ENCODE measurements at regions not wholly inside any gene's neighbourhood (a gene's known extent, or its start where the extent isn't known, plus 50 kb on each side); places are given as distances from the start of the nearest gene placed in this dataset.

- Histone ChIP-seq H3K9ac (ENCODE audit: control insufficient read depth, extremely low read depth, insufficient read depth, low read length) (no peak overlapping the region), H3K79me2 (ENCODE audit: control insufficient read depth, insufficient read depth, low read length) (no peaks in the 10 kb centered on the region), H3K9me1 (ENCODE audit: control insufficient read depth, extremely low read depth, insufficient read depth, low read length) (no peaks in the 10 kb centered on the region), H3K9me3 (ENCODE audit: control insufficient read depth, low read depth, low read length) (no peaks in the 10 kb centered on the region), H2AFZ (ENCODE audit: control insufficient read depth, low read length) (no peak overlapping the region), H3K4me3 (ENCODE audit: control insufficient read depth in 2 of 3, extremely low read depth in 1 of 3, insufficient read depth in 2 of 3, low read depth in 1 of 3, low read length in 3 of 3) (no peak overlapping the region), H3K4me2 (ENCODE audit: control insufficient read depth, extremely low read depth, insufficient read depth, low read depth, low read length) (peak overlapping the region; percentile 3), H4K20me1 (ENCODE audit: control insufficient read depth, extremely low read depth, insufficient read depth, low read length) (no peaks in the 10 kb centered on the region), H3K27ac (ENCODE audit: control insufficient read depth, insufficient read depth, low read length) (no peak overlapping the region), H3K27me3 (ENCODE audit: control insufficient read depth, extremely low read depth, insufficient read depth, low read length) (no peaks in the 10 kb centered on the region), H3K36me3 (ENCODE audit: control insufficient read depth in 2 of 2, extremely low read depth in 1 of 2, insufficient read depth in 2 of 2, low read length in 2 of 2) (no peaks in the 10 kb centered on the region), H3K4me1 (ENCODE audit: control insufficient read depth, extremely low read depth, insufficient read depth, low read length) (peaks cover 19% of the 10 kb centered on the region)
- DNase-seq (ENCODE audit: low read depth, low spot score) (no peak), FAIRE-seq (no peak)
- TF ChIP-seq, protein P1, sequence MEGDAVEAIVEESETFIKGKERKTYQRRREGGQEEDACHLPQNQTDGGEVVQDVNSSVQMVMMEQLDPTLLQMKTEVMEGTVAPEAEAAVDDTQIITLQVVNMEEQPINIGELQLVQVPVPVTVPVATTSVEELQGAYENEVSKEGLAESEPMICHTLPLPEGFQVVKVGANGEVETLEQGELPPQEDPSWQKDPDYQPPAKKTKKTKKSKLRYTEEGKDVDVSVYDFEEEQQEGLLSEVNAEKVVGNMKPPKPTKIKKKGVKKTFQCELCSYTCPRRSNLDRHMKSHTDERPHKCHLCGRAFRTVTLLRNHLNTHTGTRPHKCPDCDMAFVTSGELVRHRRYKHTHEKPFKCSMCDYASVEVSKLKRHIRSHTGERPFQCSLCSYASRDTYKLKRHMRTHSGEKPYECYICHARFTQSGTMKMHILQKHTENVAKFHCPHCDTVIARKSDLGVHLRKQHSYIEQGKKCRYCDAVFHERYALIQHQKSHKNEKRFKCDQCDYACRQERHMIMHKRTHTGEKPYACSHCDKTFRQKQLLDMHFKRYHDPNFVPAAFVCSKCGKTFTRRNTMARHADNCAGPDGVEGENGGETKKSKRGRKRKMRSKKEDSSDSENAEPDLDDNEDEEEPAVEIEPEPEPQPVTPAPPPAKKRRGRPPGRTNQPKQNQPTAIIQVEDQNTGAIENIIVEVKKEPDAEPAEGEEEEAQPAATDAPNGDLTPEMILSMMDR (optimal IDR thresholded peaks at IDR 0.05 in 1 of 3, IDR thresholded peaks at IDR 0.05 in 1 of 3, conservative IDR thresholded peaks at IDR 0.05 in 1 of 3; ENCODE audit: extremely low read depth in 1 of 3, insufficient read depth in 2 of 3, low read length in 3 of 3) = no peak
- TF ChIP-seq EZH2 (IDR thresholded peaks at IDR 0.05; ENCODE audit: low read length) = no peak
- dilution Hi-C loops (cut with MboI; ENCODE audit: extremely low pct_ligation_motif_present, low sequenced_read_pairs) = no loop called here
Observed at GRCh38 chr2:160977376-160977775, 182.9 kb upstream of the TANK start.

- Histone ChIP-seq H3K4me3 (ENCODE audit: control insufficient read depth in 2 of 3, extremely low read depth in 1 of 3, insufficient read depth in 2 of 3, low read depth in 1 of 3, low read length in 3 of 3) (no peak overlapping the region), H3K79me2 (ENCODE audit: control insufficient read depth, insufficient read depth, low read length) (no peaks in the 10 kb centered on the region), H3K9me3 (ENCODE audit: control insufficient read depth, low read depth, low read length) (no peaks in the 10 kb centered on the region), H3K9ac (ENCODE audit: control insufficient read depth, extremely low read depth, insufficient read depth, low read length) (no peak overlapping the region), H3K27ac (ENCODE audit: control insufficient read depth, insufficient read depth, low read length) (no peak overlapping the region), H3K27me3 (ENCODE audit: control insufficient read depth, extremely low read depth, insufficient read depth, low read length) (no peaks in the 10 kb centered on the region), H3K9me1 (ENCODE audit: control insufficient read depth, extremely low read depth, insufficient read depth, low read length) (no peaks in the 10 kb centered on the region), H3K4me2 (ENCODE audit: control insufficient read depth, extremely low read depth, insufficient read depth, low read depth, low read length) (no peak overlapping the region), H4K20me1 (ENCODE audit: control insufficient read depth, extremely low read depth, insufficient read depth, low read length) (no peaks in the 10 kb centered on the region), H3K4me1 (ENCODE audit: control insufficient read depth, extremely low read depth, insufficient read depth, low read length) (peaks cover 19% of the 10 kb centered on the region), H3K36me3 (ENCODE audit: control insufficient read depth in 2 of 2, extremely low read depth in 1 of 2, insufficient read depth in 2 of 2, low read length in 2 of 2) (no peaks in the 10 kb centered on the region), H2AFZ (ENCODE audit: control insufficient read depth, low read length) (no peak overlapping the region)
- no peak for TF ChIP-seq EZH2 (IDR thresholded peaks at IDR 0.05; ENCODE audit: low read length)
- TF ChIP-seq, protein P1 (optimal IDR thresholded peaks at IDR 0.05 in 1 of 3, IDR thresholded peaks at IDR 0.05 in 1 of 3, conservative IDR thresholded peaks at IDR 0.05 in 1 of 3; ENCODE audit: extremely low read depth in 1 of 3, insufficient read depth in 2 of 3, low read length in 3 of 3) = no peak
- no peak for FAIRE-seq
- no peak for DNase-seq (ENCODE audit: low read depth, low spot score)
- dilution Hi-C loops (cut with MboI; ENCODE audit: extremely low pct_ligation_motif_present, low sequenced_read_pairs) = no loop called here
Observed at GRCh38 chr2:160977854-160978253, 182.4 kb upstream of the TANK start.

Measured in keratinocyte (primary cell).